OCI-LY7 (cell line): ENCODE measurements at regions not wholly inside any gene's neighbourhood (a gene's known extent, or its start where the extent isn't known, plus 50 kb on each side); places are given as distances from the start of the nearest gene placed in this dataset.

Experiments used
- BruUV-seq: library from RNA; stranded (reverse); fragments of 400-500 nt; replicated peaks from 2 replicates; lab custom pipeline; 2021; lab: Mats Ljungman, UMichigan
- CTCF ChIA-PET: fragments of 300-600 bp; sonication (Branson Sonifier 250); formaldehyde crosslinking; loops from one replicate; lab custom pipeline; 2022; ENCODE audit warnings: antibody characterized with exemption; ENCODE audit not compliant: unreplicated experiment; lab: Charles Lee
- POLR2A ChIA-PET: fragments of 300-600 bp; sonication (Branson Sonifier 250); formaldehyde crosslinking; loops from one replicate; lab custom pipeline; 2022; ENCODE audit warnings: antibody characterized with exemption; lab: Charles Lee
- DNase-seq: peaks from one replicate; pipeline ENCODE4 v3.0.0-alpha.2; 2015; ENCODE audit warnings: low spot score
- H2AFZ ChIP-seq: fragments of 200-600 bp; sonication (generic), shearing (Covaris generic); 2 replicates; pipeline ENCODE4 v1.6.1; 2014; ENCODE audit warnings: mild to moderate bottlenecking, antibody characterized with exemption, low read length, moderate library complexity
- H3K27ac ChIP-seq: fragments of 200-600 bp; sonication (generic); 2 replicates; pipeline ENCODE4 v1.5.1; 2014; ENCODE audit warnings: mixed run types, low read depth, mild to moderate bottlenecking, moderate library complexity, low read length, inconsistent platforms; ENCODE audit not compliant: poor library complexity, severe bottlenecking
- H3K36me3 ChIP-seq: fragments of 200-600 bp; sonication (generic); 2 replicates; pipeline ENCODE4 v1.6.1; 2014; ENCODE audit warnings: mild to moderate bottlenecking, antibody characterized with exemption, low read length, moderate library complexity, mixed read lengths; ENCODE audit not compliant: insufficient read depth
- H3K4me1 ChIP-seq: fragments of 200-600 bp; sonication (generic); 2 replicates; pipeline ENCODE4 v1.5.1; 2014; ENCODE audit warnings: mild to moderate bottlenecking, low read length; ENCODE audit not compliant: insufficient read depth, poor library complexity, severe bottlenecking
- H3K4me2 ChIP-seq: fragments of 200-600 bp; sonication (generic); 2 replicates; pipeline ENCODE4 v1.6.1; 2014; ENCODE audit warnings: mild to moderate bottlenecking, low read length
- H3K4me3 ChIP-seq: fragments of 200-600 bp; sonication (generic); 2 replicates; pipeline ENCODE4 v1.5.1; 2014; ENCODE audit warnings: mild to moderate bottlenecking, low read depth, low read length; ENCODE audit not compliant: poor library complexity, severe bottlenecking
- H3K79me2 ChIP-seq: fragments of 200-600 bp; sonication (generic); 2 replicates; pipeline ENCODE4 v1.6.1; 2016; ENCODE audit warnings: low read depth, mild to moderate bottlenecking, low read length, moderate library complexity, mixed read lengths; ENCODE audit not compliant: insufficient read depth
- H3K9me2 ChIP-seq: fragments of 200-600 bp; sonication (generic); 2 replicates; pipeline ENCODE4 v1.6.1; 2016; ENCODE audit warnings: mild to moderate bottlenecking, low read length, mixed read lengths; ENCODE audit not compliant: insufficient read depth
- H3K9me3 ChIP-seq: fragments of 200-600 bp; sonication (generic); 2 replicates; pipeline ENCODE4 v1.6.1; 2014; ENCODE audit warnings: mild to moderate bottlenecking, mixed run types, low read length, mixed read lengths
- H4K20me1 ChIP-seq: fragments of 200-600 bp; sonication (generic); 2 replicates; pipeline ENCODE4 v1.6.1; 2014; ENCODE audit warnings: mild to moderate bottlenecking, antibody characterized with exemption, low read length, moderate library complexity, mixed read lengths; ENCODE audit not compliant: insufficient read depth
- CTCF ChIP-seq: fragments of 200-600 bp; sonication (generic); conservative IDR thresholded peaks from 2 replicates; pipeline ENCODE4 v1.5.1; 2014; ENCODE audit warnings: mild to moderate bottlenecking, antibody characterized with exemption, low read length, moderate library complexity, mixed read lengths
- EZH2phosphoT487 ChIP-seq: fragments of 200-600 bp; sonication (generic); IDR thresholded peaks from 2 replicates; pipeline ENCODE4 v1.6.1; 2018; ENCODE audit warnings: low read depth, borderline replicate concordance, mild to moderate bottlenecking, mixed run types, antibody characterized with exemption, low read length, moderate library complexity, mixed read lengths
- intact Hi-C: fragments of 100-400 bp; cut with micrococcal nuclease; formaldehyde crosslinking; loops from one replicate; pipeline ENCODE4 v1.10.0; 2022; ENCODE audit not compliant: unreplicated experiment

DNA sequence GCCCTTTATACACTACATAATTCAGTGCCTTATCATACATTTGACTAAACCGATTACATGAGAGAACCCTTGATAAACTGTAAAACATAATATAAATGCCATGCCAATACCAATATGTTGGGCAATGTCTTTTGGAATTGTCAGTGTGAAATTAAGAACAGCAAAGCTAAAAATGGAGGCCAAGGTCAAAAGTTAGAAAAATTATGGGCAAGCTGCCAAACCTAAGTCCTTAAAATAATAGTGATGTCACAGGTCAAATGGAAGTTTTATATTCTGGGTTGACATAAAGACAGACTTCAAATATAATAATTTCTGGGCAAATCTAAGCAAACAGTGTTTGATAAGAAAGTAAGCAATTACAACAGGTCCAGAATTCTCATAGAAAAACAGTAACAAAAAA is 696.7 kb downstream of the RNF144B start:
- H3K4me3 ChIP-seq, result no peak overlapping the region
- no peaks in the 10 kb centered on the region for H3K36me3 ChIP-seq
- intact Hi-C loops, result no loop called here
- POLR2A ChIA-PET, result no interaction called here
- no peaks in the 10 kb centered on the region for H3K4me1 ChIP-seq
- no peak overlapping the region for H3K4me2 ChIP-seq
- no peaks in the 10 kb centered on the region for H3K9me3 ChIP-seq
- no peak overlapping the region for H2AFZ ChIP-seq
- no peaks in the 10 kb centered on the region for H3K9me2 ChIP-seq
- no peak for TF ChIP-seq EZH2phosphoT487
- no peak for TF ChIP-seq CTCF
- no peaks in the 10 kb centered on the region for H3K79me2 ChIP-seq
- H3K27ac ChIP-seq, result no peak overlapping the region
- H4K20me1 ChIP-seq, result no peaks in the 10 kb centered on the region
- no peak for DNase-seq
- CTCF ChIA-PET, result no interaction called here
- no TSS peak for BruUV-seq

- BruUV-seq, result no TSS peak
- Histone ChIP-seq H3K9me3 (no peaks in the 10 kb centered on the region), H3K4me3 (no peak overlapping the region), H3K27ac (no peak overlapping the region), H3K79me2 (no peaks in the 10 kb centered on the region), H3K4me2 (no peak overlapping the region), H4K20me1 (no peaks in the 10 kb centered on the region), H3K9me2 (no peaks in the 10 kb centered on the region), H2AFZ (no peak overlapping the region), H3K4me1 (no peaks in the 10 kb centered on the region), H3K36me3 (no peaks in the 10 kb centered on the region)
- POLR2A ChIA-PET, result interaction anchor here (1.1 kb wide), 1 partner anchor 17 kb away, joined by 5 read pairs; no protein-coding TSS in a partner anchor
- TF ChIP-seq CTCF, result no peak
- CTCF ChIA-PET, result no interaction called here
- DNase-seq, result no peak
- intact Hi-C loops, result no loop called here
These were observed 699.3 kb downstream of the RNF144B start for GRCh38 chr6:19086480-19086879.

GRCh38 chr6:19087296-19087695 is 700.1 kb downstream of the RNF144B start:
- Histone ChIP-seq H4K20me1 (no peaks in the 10 kb centered on the region), H3K9me2 (no peaks in the 10 kb centered on the region), H3K9me3 (no peaks in the 10 kb centered on the region), H3K36me3 (no peaks in the 10 kb centered on the region), H3K4me1 (no peaks in the 10 kb centered on the region), H3K79me2 (no peaks in the 10 kb centered on the region), H2AFZ (no peak overlapping the region), H3K4me2 (no peak overlapping the region), H3K4me3 (no peak overlapping the region), H3K27ac (no peak overlapping the region)
- POLR2A ChIA-PET, result no interaction called here
- no peak for DNase-seq
- no peak for TF ChIP-seq EZH2phosphoT487
- TF ChIP-seq CTCF, result no peak
- intact Hi-C loops, result no loop called here
- no TSS peak for BruUV-seq
- CTCF ChIA-PET, result no interaction called here
